ENCODE measurements at regions not wholly inside any gene's neighbourhood (a gene's known extent, or its start where the extent isn't known, plus 50 kb on each side); places are given as distances from the start of the nearest gene placed in this dataset.

- POLR2A ChIA-PET, result no interaction called here
- Histone ChIP-seq H3K27ac (ENCODE audit: low read depth, low read length) (no peak overlapping the region), H3K9me3 (ENCODE audit: control insufficient read depth, insufficient read depth, low read length) (no peaks in the 10 kb centered on the region), H3K4me3 (ENCODE audit: low read depth, low read length) (no peak overlapping the region), H3K27me3 (ENCODE audit: control insufficient read depth, insufficient read depth, low read length) (no peaks in the 10 kb centered on the region)
- TF ChIP-seq CTCF (IDR thresholded peaks at IDR 0.05; ENCODE audit: low read depth, low read length), result no peak
- CTCF ChIA-PET, result interaction anchor here (1.0 to 1.3 kb wide), 2 partner anchors 19 to 36 kb away, joined by 3 to 7 read pairs; no protein-coding TSS in a partner anchor
- DNase-seq (ENCODE audit: low read depth, low spot score), result no peak
These were observed 53.7 kb upstream of the SMIM15 start for GRCh38 chr5:61215996-61216395.

- no peak for TF ChIP-seq CTCF (IDR thresholded peaks at IDR 0.05; ENCODE audit: low read depth, low read length)
- POLR2A ChIA-PET, result no interaction called here
- no peak for DNase-seq (ENCODE audit: low read depth, low spot score)
- no peaks in the 10 kb centered on the region for H3K9me3 ChIP-seq (ENCODE audit: control insufficient read depth, insufficient read depth, low read length)
- CTCF ChIA-PET, result interaction anchor here (1.0 to 1.3 kb wide), 2 partner anchors 19 to 36 kb away, joined by 3 to 7 read pairs; no protein-coding TSS in a partner anchor
- no peak overlapping the region for H3K4me3 ChIP-seq (ENCODE audit: low read depth, low read length)
- H3K27me3 ChIP-seq (ENCODE audit: control insufficient read depth, insufficient read depth, low read length), result no peaks in the 10 kb centered on the region
- no peak overlapping the region for H3K27ac ChIP-seq (ENCODE audit: low read depth, low read length)
These were observed 54.5 kb upstream of the SMIM15 start for GRCh38 chr5:61216741-61217140.

- ChIA-PET POLR2A (no interaction called here), CTCF (interaction anchor here (1.4 kb wide), 1 partner anchor 113 kb away, joined by 3 read pairs; no protein-coding TSS in a partner anchor)
- no peak for TF ChIP-seq CTCF (IDR thresholded peaks at IDR 0.05; ENCODE audit: low read depth, low read length)
- Histone ChIP-seq H3K4me3 (ENCODE audit: low read depth, low read length) (no peak overlapping the region), H3K27ac (ENCODE audit: low read depth, low read length) (no peak overlapping the region), H3K27me3 (ENCODE audit: control insufficient read depth, insufficient read depth, low read length) (no peaks in the 10 kb centered on the region), H3K9me3 (ENCODE audit: control insufficient read depth, insufficient read depth, low read length) (no peaks in the 10 kb centered on the region)
- DNase-seq (ENCODE audit: low read depth, low spot score), result no peak
These were observed 54.9 kb upstream of the SMIM15 start for GRCh38 chr5:61217214-61217613.

GRCh38 chr5:61228229-61228628 is 66.0 kb upstream of the SMIM15 start:
- Histone ChIP-seq H3K9me3 (ENCODE audit: control insufficient read depth, insufficient read depth, low read length) (no peaks in the 10 kb centered on the region; the same call in none of the 2 replicates), H3K27me3 (ENCODE audit: control insufficient read depth, insufficient read depth, low read length) (no peaks in the 10 kb centered on the region)

More at GRCh38 chr5:61228229-61228628, 66.0 kb upstream of the SMIM15 start:
- POLR2A ChIA-PET, result no interaction called here
- H3K27ac ChIP-seq (ENCODE audit: low read depth, low read length), result no peak overlapping the region
- TF ChIP-seq CTCF (IDR thresholded peaks at IDR 0.05; ENCODE audit: low read depth, low read length), result no peak
- DNase-seq (ENCODE audit: low read depth, low spot score), result no peak
- CTCF ChIA-PET, result no interaction called here
- no peak overlapping the region for H3K4me3 ChIP-seq (ENCODE audit: low read depth, low read length)

All from AG04450 (cell line).